ENCODE measurements at regions not wholly inside any gene's neighbourhood (a gene's known extent, or its start where the extent isn't known, plus 50 kb on each side); places are given as distances from the start of the nearest gene placed in this dataset.
"Not testable (repeated sequence)": the region's sequence is repeated elsewhere in the genome, so short reads cannot be mapped to it uniquely, and the experiment has no call there.

DNA sequence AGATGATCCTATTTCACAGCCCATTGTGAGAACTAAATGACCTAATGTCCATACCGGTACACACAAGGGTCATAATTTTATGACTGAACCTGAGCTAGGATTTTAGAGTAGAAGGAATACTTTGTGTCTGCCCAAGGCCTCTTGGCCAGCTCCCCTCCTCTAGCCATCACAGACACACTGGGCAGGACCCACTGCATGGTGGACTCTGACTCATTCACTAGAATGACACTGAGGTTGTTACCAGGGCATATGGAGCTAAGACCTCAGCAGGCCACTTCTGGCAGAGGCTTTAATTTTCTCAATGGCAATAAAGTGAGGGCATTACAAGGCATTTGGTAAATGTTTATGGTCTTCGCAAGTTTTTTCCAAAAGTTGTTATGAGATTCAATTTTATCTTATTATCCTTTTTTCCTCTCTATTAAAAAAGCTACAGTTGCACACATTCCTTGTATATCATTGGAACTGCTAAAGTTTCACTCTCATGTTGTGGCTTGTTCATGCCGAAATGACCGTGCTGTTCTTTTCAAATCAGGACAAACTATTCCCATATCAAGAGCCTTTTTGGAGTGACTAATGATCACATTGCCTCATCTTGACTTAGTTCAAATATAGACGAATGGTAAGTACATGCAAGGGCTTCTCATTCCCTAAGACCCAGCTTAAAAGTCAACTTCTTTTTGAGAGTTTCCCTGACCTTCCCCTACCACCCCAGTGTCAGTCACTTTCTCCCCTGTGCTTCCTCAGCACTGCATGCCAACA, 595.7 kb downstream of the ACTL7B start:
- Histone ChIP-seq H3K4me1 (peaks cover 4 to 39% (median 6%) of the 10 kb centered on the region in 3 donors), H3K27ac (peak overlapping the region in 3 of 4 donors; percentile 56 to 78 (median 65)), H3K27me3 (no peaks in the 10 kb centered on the region), H3K4me3 (no peak overlapping the region), H3K9me3 (no peaks in the 10 kb centered on the region), H3K36me3 (no peaks in the 10 kb centered on the region)
- intact Hi-C loops (cut with DNase I), result no loop called here
- no peak for DNase-seq
- no peak for TF ChIP-seq POLR2A (IDR thresholded peaks at IDR 0.05)
- TF ChIP-seq CTCF (IDR thresholded peaks at IDR 0.05), result no peak
- WGBS, 2 donors, result 49 to 53% methylated on average over 5 of the region's 5 CpGs

- intact Hi-C loops (cut with DNase I), result no loop called here
- no peaks in the 10 kb centered on the region for H3K27me3 ChIP-seq
- DNase-seq, result no peak
- peak overlapping the region in 2 of 4 donors; percentile 39 to 65 for H3K27ac ChIP-seq
- peaks cover 4 to 39% (median 6%) of the 10 kb centered on the region in 3 donors for H3K4me1 ChIP-seq
- TF ChIP-seq POLR2A (IDR thresholded peaks at IDR 0.05), result no peak
- TF ChIP-seq CTCF (IDR thresholded peaks at IDR 0.05), result no peak
- H3K9me3 ChIP-seq, result no peaks in the 10 kb centered on the region
- H3K4me3 ChIP-seq, result no peak overlapping the region
- WGBS, 2 donors, result 58 to 66% methylated on average over 2 of the region's 2 CpGs
- H3K36me3 ChIP-seq, result no peaks in the 10 kb centered on the region
These were observed 597.1 kb downstream of the ACTL7B start for GRCh38 chr9:108258640-108259039.

- Histone ChIP-seq H3K27me3 (no peaks in the 10 kb centered on the region), H3K27ac (peak overlapping the region in 1 of 4 donors; percentile 20), H3K36me3 (no peaks in the 10 kb centered on the region), H3K4me3 (no peak overlapping the region), H3K4me1 (peaks cover 4 to 39% (median 6%) of the 10 kb centered on the region in 3 donors), H3K9me3 (no peaks in the 10 kb centered on the region)
- TF ChIP-seq CTCF (IDR thresholded peaks at IDR 0.05) (no peak), POLR2A (IDR thresholded peaks at IDR 0.05) (no peak)
- intact Hi-C loops (cut with DNase I), result no loop called here
- no peak for DNase-seq
- 17 to 52% methylated on average over 5 of the region's 5 CpGs for WGBS, 2 donors
These were observed 598.4 kb downstream of the ACTL7B start for GRCh38 chr9:108257382-108257781.

- TF ChIP-seq CTCF (IDR thresholded peaks at IDR 0.05) (no peak), POLR2A (IDR thresholded peaks at IDR 0.05) (no peak)
These were observed 601.5 kb downstream of the ACTL7B start for GRCh38 chr9:108254236-108254635.

DNA sequence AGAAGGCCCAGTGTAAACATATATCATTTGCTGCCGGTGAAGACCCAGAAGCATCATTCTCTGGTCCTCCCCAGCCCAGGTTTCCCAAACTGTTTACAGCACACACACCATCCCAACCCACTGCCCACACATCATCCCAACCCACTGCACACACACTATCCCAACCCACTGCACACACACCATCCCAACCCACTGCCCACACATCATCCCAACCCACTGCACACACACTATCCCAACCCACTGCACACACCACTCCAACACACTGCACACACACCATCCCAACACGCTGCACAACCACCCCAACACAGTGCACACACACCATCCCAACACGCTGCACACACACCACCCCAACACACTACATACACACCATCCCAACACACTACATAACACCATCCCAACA, 608.4 kb downstream of the ACTL7B start:
- WGBS, 2 donors, result 91 to 92% methylated on average over 3 of the region's 3 CpGs
- DNase-seq; H3K36me3 ChIP-seq; intact Hi-C loops (cut with DNase I); H3K4me3 ChIP-seq; H3K4me1 ChIP-seq; H3K27me3 ChIP-seq; H3K9me3 ChIP-seq; H3K27ac ChIP-seq: not testable (repeated sequence)

More at GRCh38 chr9:108254236-108254635, 601.5 kb downstream of the ACTL7B start:
- WGBS, 2 donors, result 32 to 49% methylated on average over 2 of the region's 2 CpGs
- intact Hi-C loops (cut with DNase I), result no loop called here
- no peak for DNase-seq
- Histone ChIP-seq H3K27ac (no peak overlapping the region), H3K4me1 (peaks cover 0 to 22% (median 0%) of the 10 kb centered on the region in 3 donors), H3K36me3 (no peaks in the 10 kb centered on the region), H3K4me3 (no peak overlapping the region), H3K27me3 (no peaks in the 10 kb centered on the region), H3K9me3 (no peaks in the 10 kb centered on the region)
